ENCODE measurements at regions not wholly inside any gene's neighbourhood (a gene's known extent, or its start where the extent isn't known, plus 50 kb on each side); places are given as distances from the start of the nearest gene placed in this dataset.

DNA sequence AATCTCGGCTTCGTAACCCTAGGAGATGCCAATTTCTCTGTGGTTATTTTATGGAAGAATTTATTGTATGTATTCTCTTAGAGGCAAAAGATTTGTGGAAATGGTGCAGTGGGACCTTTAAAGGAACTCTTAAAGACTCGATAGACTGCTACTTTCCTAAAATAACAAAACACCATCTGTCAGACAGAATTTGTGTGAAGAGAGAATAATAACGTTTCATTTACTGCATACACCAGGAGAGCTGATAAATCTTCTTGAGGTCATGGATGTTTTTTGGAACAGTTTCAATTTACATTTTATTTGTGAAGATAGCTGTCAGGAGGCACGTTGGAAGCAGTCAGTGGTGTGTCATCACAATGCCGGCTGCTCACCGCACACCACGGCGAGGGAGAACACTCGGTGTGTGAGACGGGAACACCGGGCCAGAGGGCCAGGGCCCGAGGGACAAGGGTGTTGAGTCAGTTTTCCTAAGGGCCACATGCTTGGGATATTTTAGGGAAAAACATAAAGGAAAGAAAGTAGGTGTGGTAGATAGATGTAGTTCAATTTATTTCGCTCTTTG is 1681.0 kb upstream of the DDX18 start:
- peaks cover 9% of the 10 kb centered on the region for H3K36me3 Mint-ChIP-seq
- Histone ChIP-seq H3K9me3 (ENCODE audit: control insufficient read depth, insufficient read depth, low read length) (peaks cover 2% of the 10 kb centered on the region), H3K27ac (ENCODE audit: low read length) (no peak overlapping the region), H3K4me3 (ENCODE audit: low read length) (no peak overlapping the region), H3K4me1 (ENCODE audit: control insufficient read depth, insufficient read depth, low read length) (no peaks in the 10 kb centered on the region), H3K27me3 (ENCODE audit: control insufficient read depth, insufficient read depth, low read length) (no peaks in the 10 kb centered on the region), H3K36me3 (ENCODE audit: control insufficient read depth, insufficient read depth, low read length) (no peaks in the 10 kb centered on the region)
- no peak overlapping the region for H3K27ac Mint-ChIP-seq
- DNase-seq, result no peak
- H3K27me3 Mint-ChIP-seq (ENCODE audit: low read depth in 2 of 2), result no peaks in the 10 kb centered on the region
- 91% methylated on average over 13 of the region's 14 CpGs for WGBS (ENCODE audit: insufficient coverage)
- intact Hi-C loops (cut with micrococcal nuclease), result no loop called here
- peaks cover 11 to 23% of the 10 kb centered on the region in 2 donors for H3K9me3 Mint-ChIP-seq
- no peak overlapping the region for H3K4me3 Mint-ChIP-seq
- H3K4me1 Mint-ChIP-seq, result no peaks in the 10 kb centered on the region
- ATAC-seq, result no peak
- TF ChIP-seq, protein P1, sequence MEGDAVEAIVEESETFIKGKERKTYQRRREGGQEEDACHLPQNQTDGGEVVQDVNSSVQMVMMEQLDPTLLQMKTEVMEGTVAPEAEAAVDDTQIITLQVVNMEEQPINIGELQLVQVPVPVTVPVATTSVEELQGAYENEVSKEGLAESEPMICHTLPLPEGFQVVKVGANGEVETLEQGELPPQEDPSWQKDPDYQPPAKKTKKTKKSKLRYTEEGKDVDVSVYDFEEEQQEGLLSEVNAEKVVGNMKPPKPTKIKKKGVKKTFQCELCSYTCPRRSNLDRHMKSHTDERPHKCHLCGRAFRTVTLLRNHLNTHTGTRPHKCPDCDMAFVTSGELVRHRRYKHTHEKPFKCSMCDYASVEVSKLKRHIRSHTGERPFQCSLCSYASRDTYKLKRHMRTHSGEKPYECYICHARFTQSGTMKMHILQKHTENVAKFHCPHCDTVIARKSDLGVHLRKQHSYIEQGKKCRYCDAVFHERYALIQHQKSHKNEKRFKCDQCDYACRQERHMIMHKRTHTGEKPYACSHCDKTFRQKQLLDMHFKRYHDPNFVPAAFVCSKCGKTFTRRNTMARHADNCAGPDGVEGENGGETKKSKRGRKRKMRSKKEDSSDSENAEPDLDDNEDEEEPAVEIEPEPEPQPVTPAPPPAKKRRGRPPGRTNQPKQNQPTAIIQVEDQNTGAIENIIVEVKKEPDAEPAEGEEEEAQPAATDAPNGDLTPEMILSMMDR (IDR thresholded peaks at IDR 0.05), result no peak

- H3K27ac ChIP-seq (ENCODE audit: low read length), result no peak overlapping the region
- H3K4me3 Mint-ChIP-seq, result no peak overlapping the region
- no peaks in the 10 kb centered on the region for H3K4me1 ChIP-seq (ENCODE audit: control insufficient read depth, insufficient read depth, low read length)
- no peak overlapping the region for H3K27ac Mint-ChIP-seq
- H3K27me3 Mint-ChIP-seq (ENCODE audit: low read depth in 2 of 2), result no peaks in the 10 kb centered on the region
- no peak overlapping the region for H3K4me3 ChIP-seq (ENCODE audit: low read length)
- H3K9me3 Mint-ChIP-seq, result peaks cover 16 to 23% of the 10 kb centered on the region in 2 donors
- intact Hi-C loops (cut with micrococcal nuclease), result no loop called here
- H3K4me1 Mint-ChIP-seq, result no peaks in the 10 kb centered on the region
- TF ChIP-seq, protein P1 (IDR thresholded peaks at IDR 0.05), result no peak
- H3K36me3 Mint-ChIP-seq, result no peaks in the 10 kb centered on the region
- H3K27me3 ChIP-seq (ENCODE audit: control insufficient read depth, insufficient read depth, low read length), result no peaks in the 10 kb centered on the region
- DNase-seq (no peak), ATAC-seq (no peak)
- 90% methylated on average over 3 of the region's 3 CpGs for WGBS (ENCODE audit: insufficient coverage)
- H3K9me3 ChIP-seq (ENCODE audit: control insufficient read depth, insufficient read depth, low read length), result peaks cover 6% of the 10 kb centered on the region
- H3K36me3 ChIP-seq (ENCODE audit: control insufficient read depth, insufficient read depth, low read length), result no peaks in the 10 kb centered on the region
Measured at GRCh38 chr2:116141891-116142474, 1672.5 kb upstream of the DDX18 start.

GRCh38 chr2:116142644-116143227 is 1671.8 kb upstream of the DDX18 start:
- H3K36me3 ChIP-seq (ENCODE audit: control insufficient read depth, insufficient read depth, low read length), result no peaks in the 10 kb centered on the region
- TF ChIP-seq, protein P1 (IDR thresholded peaks at IDR 0.05), result no peak
- H3K4me1 ChIP-seq (ENCODE audit: control insufficient read depth, insufficient read depth, low read length), result no peaks in the 10 kb centered on the region
- H3K27ac ChIP-seq (ENCODE audit: low read length), result no peak overlapping the region
- peaks cover 6% of the 10 kb centered on the region for H3K9me3 ChIP-seq (ENCODE audit: control insufficient read depth, insufficient read depth, low read length)
- Mint-ChIP-seq H3K4me1 (no peaks in the 10 kb centered on the region), H3K4me3 (no peak overlapping the region), H3K9me3 (peaks cover 14 to 20% of the 10 kb centered on the region in 2 donors), H3K27me3 (ENCODE audit: low read depth in 2 of 2) (no peaks in the 10 kb centered on the region), H3K27ac (no peak overlapping the region), H3K36me3 (no peaks in the 10 kb centered on the region)
- no peak overlapping the region for H3K4me3 ChIP-seq (ENCODE audit: low read length)
- DNase-seq (no peak), ATAC-seq (no peak)
- WGBS (ENCODE audit: insufficient coverage), result 50% methylated on average over 8 of the region's 8 CpGs
- intact Hi-C loops (cut with micrococcal nuclease), result no loop called here
- H3K27me3 ChIP-seq (ENCODE audit: control insufficient read depth, insufficient read depth, low read length), result no peaks in the 10 kb centered on the region

All from natural killer cell (primary cell).